ENCODE measurements at regions not wholly inside any gene's neighbourhood (a gene's known extent, or its start where the extent isn't known, plus 50 kb on each side); places are given as distances from the start of the nearest gene placed in this dataset.
A peak's percentile ranks its signal among the peaks of the same experiment; 100 is the strongest.

DNA sequence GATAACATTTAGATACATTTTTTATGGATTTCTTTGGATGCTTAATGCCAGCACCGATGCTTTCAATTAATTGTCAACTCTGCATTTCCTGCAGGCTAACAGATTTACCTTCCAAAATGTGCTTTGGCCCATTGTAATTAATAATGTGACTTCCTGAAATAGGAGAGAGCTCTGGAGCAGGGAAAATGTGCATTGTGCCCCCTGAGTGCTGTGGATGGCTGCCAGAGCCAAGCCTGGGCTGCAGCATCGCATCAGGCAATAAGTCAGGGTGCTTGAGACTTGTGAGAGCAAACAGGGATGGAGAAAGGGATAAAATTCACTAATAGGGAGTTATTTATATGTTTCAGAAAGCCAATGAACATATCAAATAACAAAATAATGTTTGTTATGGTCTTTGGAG, 133.8 kb downstream of the MOBP start:
- BruUV-seq (replicated peaks) = no TSS peak
- Histone ChIP-seq H3K9me3 (replicated peaks; ENCODE audit: control insufficient read depth, insufficient read depth, low read depth, low read length) (no peaks in the 10 kb centered on the region), H3K36me3 (ENCODE audit: control insufficient read depth, insufficient read depth, low read length) (no peaks in the 10 kb centered on the region), H3K27ac (ENCODE audit: extremely low read depth, low read depth, low read length) (no peak overlapping the region), H3K79me2 (ENCODE audit: control insufficient read depth, insufficient read depth, low read length) (no peaks in the 10 kb centered on the region), H3K9me1 (ENCODE audit: control insufficient read depth, insufficient read depth, low read length) (no peaks in the 10 kb centered on the region), H3K4me2 (ENCODE audit: insufficient read depth, low read length) (no peak overlapping the region), H3K9ac (ENCODE audit: insufficient read depth in 1 of 2, low read depth in 2 of 2, low read length in 2 of 2) (no peak overlapping the region), H3K4me3 (no peak overlapping the region), H2AFZ (ENCODE audit: low read depth, low read length) (no peak overlapping the region), H3K27me3 (ENCODE audit: control insufficient read depth in 2 of 2, insufficient read depth in 2 of 2, low read length in 2 of 2) (no peaks in the 10 kb centered on the region), H4K20me1 (replicated peaks; ENCODE audit: control insufficient read depth, insufficient read depth, low read length) (no peaks in the 10 kb centered on the region), H3K4me1 (replicated peaks in 1 of 2; ENCODE audit: control insufficient read depth in 2 of 2, insufficient read depth in 2 of 2, low read length in 2 of 2) (no peaks in the 10 kb centered on the region)
- TF ChIP-seq ARHGAP35 (IDR thresholded peaks at IDR 0.05; ENCODE audit: partially characterized antibody) (no peak), ZNF316 (IDR thresholded peaks at IDR 0.05) (peak; percentile 36; the same call in 1 of the 2 replicates)
- POLR2A ChIA-PET = interaction anchor here (0.8 kb wide), 1 partner anchor 13 kb away, joined by 3 read pairs; no protein-coding TSS in a partner anchor
- WGBS (ENCODE audit: insufficient coverage, low coverage, missing lambda C conversion rate) = 0% methylated on average over 2 of the region's 2 CpGs
- DNase-seq (ENCODE audit: extremely low read depth in 1 of 4, low spot score in 3 of 4) = no peak
- no peak for FAIRE-seq
- in situ Hi-C loops (cut with MboI) = no loop called here
- CTCF ChIA-PET (ENCODE audit: low intra/inter-chr PET ratio) = no interaction called here
- no peak for ATAC-seq
- intact Hi-C loops (cut with micrococcal nuclease) = no loop called here

DNA sequence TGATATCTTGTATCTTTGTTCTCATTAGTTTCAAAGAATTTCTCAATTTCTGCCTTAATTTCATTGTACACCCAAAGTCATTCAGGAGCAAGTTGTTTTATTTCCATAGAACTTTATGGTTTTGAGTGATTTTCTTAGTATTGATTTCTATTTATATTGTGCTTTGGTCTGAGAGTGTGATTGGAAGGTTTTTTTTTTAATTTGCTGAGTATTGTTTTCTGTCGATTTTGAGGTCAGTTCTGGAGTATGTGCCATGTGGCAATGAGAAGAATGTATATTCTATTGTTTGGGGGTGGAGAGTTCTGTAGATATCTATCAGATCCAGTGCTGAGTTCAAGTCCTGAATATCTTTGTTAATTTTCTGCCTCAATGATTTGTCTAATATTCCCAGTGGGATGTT, 138.4 kb downstream of the MOBP start:
- BruUV-seq (replicated peaks) = no TSS peak
- no peaks in the 10 kb centered on the region for H3K4me1 ChIP-seq (replicated peaks in 1 of 2; ENCODE audit: control insufficient read depth in 2 of 2, insufficient read depth in 2 of 2, low read length in 2 of 2)
- no peak overlapping the region for H3K4me3 ChIP-seq
- H4K20me1 ChIP-seq (replicated peaks; ENCODE audit: control insufficient read depth, insufficient read depth, low read length) = no peaks in the 10 kb centered on the region
- no peak for FAIRE-seq
- H3K9me1 ChIP-seq (ENCODE audit: control insufficient read depth, insufficient read depth, low read length) = no peaks in the 10 kb centered on the region
- H2AFZ ChIP-seq (ENCODE audit: low read depth, low read length) = no peak overlapping the region
- H3K27me3 ChIP-seq (ENCODE audit: control insufficient read depth in 2 of 2, insufficient read depth in 2 of 2, low read length in 2 of 2) = peaks cover 0 to 11% of the 10 kb centered on the region in 2 experiments; a peak in 2 of 5 replicates
- TF ChIP-seq ELF4 (CRISPR knock-in tag; IDR thresholded peaks at IDR 0.05) = no peak
- TF ChIP-seq ZNF316 (IDR thresholded peaks at IDR 0.05) = peak; percentile 72
- TF ChIP-seq C11orf30 (IDR thresholded peaks at IDR 0.05; ENCODE audit: low read depth) = peak; percentile 52
- no peak overlapping the region for H3K27ac ChIP-seq (ENCODE audit: extremely low read depth, low read depth, low read length)
- no peaks in the 10 kb centered on the region for H3K9me3 ChIP-seq (replicated peaks; ENCODE audit: control insufficient read depth, insufficient read depth, low read depth, low read length)
- no peak overlapping the region for H3K9ac ChIP-seq (ENCODE audit: insufficient read depth in 1 of 2, low read depth in 2 of 2, low read length in 2 of 2)
- POLR2A ChIA-PET = no interaction called here
- in situ Hi-C loops (cut with MboI) = no loop called here
- no peaks in the 10 kb centered on the region for H3K79me2 ChIP-seq (ENCODE audit: control insufficient read depth, insufficient read depth, low read length)
- no peak overlapping the region for H3K4me2 ChIP-seq (ENCODE audit: insufficient read depth, low read length)
- ATAC-seq = no peak
- no peak for DNase-seq (ENCODE audit: extremely low read depth in 1 of 4, low spot score in 3 of 4)
- CTCF ChIA-PET (ENCODE audit: low intra/inter-chr PET ratio) = no interaction called here
- 6% methylated on average over 1 of the region's 1 CpG for WGBS (ENCODE audit: insufficient coverage, low coverage, missing lambda C conversion rate)
- H3K36me3 ChIP-seq (ENCODE audit: control insufficient read depth, insufficient read depth, low read length) = no peaks in the 10 kb centered on the region
- intact Hi-C loops (cut with micrococcal nuclease) = no loop called here

Data from K562 (cell line).